ENCODE measurements at regions not wholly inside any gene's neighbourhood (a gene's known extent, or its start where the extent isn't known, plus 50 kb on each side); places are given as distances from the start of the nearest gene placed in this dataset.

GRCh38 chr1:219681876-219682275, 69.0 kb upstream of the ZC3H11B start:
- intact Hi-C loops (cut with micrococcal nuclease) = no loop called here
- POLR2A ChIA-PET = no interaction called here
- Mint-ChIP-seq H3K9me3 (ENCODE audit: unreplicated experiment) (no peaks in the 10 kb centered on the region), H3K27me3 (ENCODE audit: insufficient read depth, unreplicated experiment) (peaks cover 80% of the 10 kb centered on the region), H3K36me3 (ENCODE audit: insufficient read depth, unreplicated experiment) (no peaks in the 10 kb centered on the region), H3K4me3 (ENCODE audit: unreplicated experiment) (no peak overlapping the region), H3K27ac (ENCODE audit: low read depth, unreplicated experiment) (no peak overlapping the region), H3K4me1 (ENCODE audit: insufficient read depth, unreplicated experiment) (no peaks in the 10 kb centered on the region)
- BruUV-seq (replicated peaks) = no TSS peak
- CTCF ChIA-PET = no interaction called here
- no peak for TF ChIP-seq CTCF (IDR thresholded peaks at IDR 0.05; ENCODE audit: unreplicated experiment)
- no peak for DNase-seq (ENCODE audit: unreplicated experiment)

DNA sequence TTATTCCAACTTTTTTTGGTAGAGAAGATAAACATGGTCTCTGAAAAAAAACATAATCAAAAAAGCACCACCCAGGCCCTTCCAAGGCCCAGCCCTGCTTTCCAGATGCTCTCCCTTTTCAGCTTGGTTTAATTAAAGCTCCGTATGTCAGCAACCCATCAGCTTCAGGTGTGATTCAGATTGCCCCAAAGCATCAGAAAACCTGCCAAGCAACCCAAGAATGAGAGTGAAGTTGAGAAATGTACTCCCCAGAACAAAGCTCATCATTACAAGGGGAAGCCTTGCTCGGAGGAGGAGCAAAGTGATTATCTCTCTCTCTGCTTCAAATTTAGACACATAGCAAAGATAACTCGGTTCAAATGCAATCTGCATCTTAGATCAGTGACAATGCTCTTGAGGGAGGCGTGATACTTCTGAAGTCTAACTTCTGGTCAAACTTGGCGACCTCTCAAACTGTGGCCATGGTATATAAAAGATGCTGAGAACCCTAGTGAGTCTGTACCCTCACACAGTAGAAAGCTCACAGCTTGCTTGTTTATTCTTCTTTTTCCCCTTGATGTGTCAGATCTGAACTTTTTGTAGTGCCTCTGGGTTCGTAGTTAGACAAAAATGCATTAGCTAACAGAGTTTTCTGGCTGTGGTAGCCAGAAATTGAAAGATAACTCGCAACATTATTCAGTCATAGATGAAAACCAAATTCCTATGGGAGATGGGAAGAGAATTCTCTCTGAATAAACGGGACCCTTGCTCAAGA, 63.3 kb upstream of the ZC3H11B start:
- intact Hi-C loops (cut with micrococcal nuclease) = no loop called here
- DNase-seq (ENCODE audit: unreplicated experiment) = no peak
- no peaks in the 10 kb centered on the region for H3K4me1 Mint-ChIP-seq (ENCODE audit: insufficient read depth, unreplicated experiment)
- peaks cover 84% of the 10 kb centered on the region for H3K27me3 Mint-ChIP-seq (ENCODE audit: insufficient read depth, unreplicated experiment)
- H3K9me3 Mint-ChIP-seq (ENCODE audit: unreplicated experiment) = no peaks in the 10 kb centered on the region
- no peak overlapping the region for H3K4me3 Mint-ChIP-seq (ENCODE audit: unreplicated experiment)
- ChIA-PET POLR2A (interaction anchor here (0.7 kb wide), 1 partner anchor 926 kb away, joined by 3 read pairs; no protein-coding TSS in a partner anchor), CTCF (interaction anchor here (0.9 to 1.5 kb wide), 2 partner anchors 9 to 109 kb away, joined by 3 to 5 read pairs; no protein-coding TSS in a partner anchor)
- TF ChIP-seq CTCF (IDR thresholded peaks at IDR 0.05; ENCODE audit: unreplicated experiment) = no peak
- BruUV-seq (replicated peaks) = no TSS peak
- H3K36me3 Mint-ChIP-seq (ENCODE audit: insufficient read depth, unreplicated experiment) = no peaks in the 10 kb centered on the region
- H3K27ac Mint-ChIP-seq (ENCODE audit: low read depth, unreplicated experiment) = no peak overlapping the region

- BruUV-seq (replicated peaks) = no TSS peak
- Mint-ChIP-seq H3K4me3 (ENCODE audit: unreplicated experiment) (no peak overlapping the region), H3K27ac (ENCODE audit: low read depth, unreplicated experiment) (no peak overlapping the region), H3K4me1 (ENCODE audit: insufficient read depth, unreplicated experiment) (no peaks in the 10 kb centered on the region), H3K27me3 (ENCODE audit: insufficient read depth, unreplicated experiment) (peaks cover 72% of the 10 kb centered on the region), H3K9me3 (ENCODE audit: unreplicated experiment) (no peaks in the 10 kb centered on the region), H3K36me3 (ENCODE audit: insufficient read depth, unreplicated experiment) (no peaks in the 10 kb centered on the region)
- ChIA-PET POLR2A (no interaction called here), CTCF (interaction anchor here (1.0 to 3.2 kb wide), 2 partner anchors 17 to 142 kb away, joined by 3 to 11 read pairs; no protein-coding TSS in a partner anchor)
- no peak for DNase-seq (ENCODE audit: unreplicated experiment)
- no peak for TF ChIP-seq CTCF (IDR thresholded peaks at IDR 0.05; ENCODE audit: unreplicated experiment)
- intact Hi-C loops (cut with micrococcal nuclease) = no loop called here
These were observed 57.7 kb upstream of the ZC3H11B start for GRCh38 chr1:219670426-219671149.

DNA sequence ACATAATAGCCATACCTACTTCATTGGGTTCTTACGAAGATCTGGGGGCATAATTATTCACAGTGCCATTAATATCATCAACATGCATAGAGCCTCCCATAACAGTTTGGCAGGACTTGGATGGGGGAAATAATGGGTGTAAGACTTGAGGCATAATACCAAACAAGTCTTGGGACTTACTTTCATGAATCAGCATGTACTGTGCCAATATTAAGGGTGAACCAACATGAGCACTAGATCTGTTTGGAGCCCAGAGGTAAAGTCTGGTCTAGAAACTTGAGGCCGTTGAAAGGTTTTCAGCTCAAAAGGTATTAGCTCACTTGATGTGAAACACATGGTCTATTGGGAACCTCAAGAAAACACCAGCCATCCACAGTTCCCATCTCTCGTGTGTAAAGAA, 56.7 kb upstream of the ZC3H11B start:
- no peak overlapping the region for H3K27ac Mint-ChIP-seq (ENCODE audit: low read depth, unreplicated experiment)
- no peaks in the 10 kb centered on the region for H3K36me3 Mint-ChIP-seq (ENCODE audit: insufficient read depth, unreplicated experiment)
- ChIA-PET CTCF (interaction anchor here (0.6 to 3.2 kb wide), 2 partner anchors 101 to 143 kb away, joined by 4 to 11 read pairs; no protein-coding TSS in a partner anchor), POLR2A (no interaction called here)
- no peak for DNase-seq (ENCODE audit: unreplicated experiment)
- intact Hi-C loops (cut with micrococcal nuclease) = no loop called here
- H3K4me1 Mint-ChIP-seq (ENCODE audit: insufficient read depth, unreplicated experiment) = no peaks in the 10 kb centered on the region
- H3K9me3 Mint-ChIP-seq (ENCODE audit: unreplicated experiment) = no peaks in the 10 kb centered on the region
- BruUV-seq (replicated peaks) = no TSS peak
- no peak overlapping the region for H3K4me3 Mint-ChIP-seq (ENCODE audit: unreplicated experiment)
- H3K27me3 Mint-ChIP-seq (ENCODE audit: insufficient read depth, unreplicated experiment) = peaks cover 62% of the 10 kb centered on the region
- TF ChIP-seq CTCF (IDR thresholded peaks at IDR 0.05; ENCODE audit: unreplicated experiment) = no peak

Data from MCF 10A (cell line).